ENCODE measurements at regions not wholly inside any gene's neighbourhood (a gene's known extent, or its start where the extent isn't known, plus 50 kb on each side); places are given as distances from the start of the nearest gene placed in this dataset.

DNA sequence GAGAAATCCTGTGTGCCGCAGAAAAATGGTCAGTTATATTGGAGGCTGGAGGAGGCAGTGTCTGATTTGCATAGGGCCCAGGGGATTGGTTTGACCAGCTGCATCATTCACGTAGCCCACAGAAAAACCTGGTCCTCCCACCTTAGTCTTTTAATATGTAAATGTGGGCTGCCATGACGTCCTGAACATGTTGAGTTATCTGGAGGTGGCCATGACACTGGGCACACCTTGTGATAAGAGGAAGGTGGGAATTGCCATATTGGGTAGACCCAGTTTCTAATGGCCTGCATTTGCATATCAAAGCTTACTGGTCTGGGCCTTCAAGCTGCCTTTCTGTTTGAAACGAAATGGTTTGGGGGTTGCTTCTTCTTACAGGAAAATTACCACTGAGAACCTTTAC, 162.2 kb downstream of the AHR start:
- TF ChIP-seq, protein P1, sequence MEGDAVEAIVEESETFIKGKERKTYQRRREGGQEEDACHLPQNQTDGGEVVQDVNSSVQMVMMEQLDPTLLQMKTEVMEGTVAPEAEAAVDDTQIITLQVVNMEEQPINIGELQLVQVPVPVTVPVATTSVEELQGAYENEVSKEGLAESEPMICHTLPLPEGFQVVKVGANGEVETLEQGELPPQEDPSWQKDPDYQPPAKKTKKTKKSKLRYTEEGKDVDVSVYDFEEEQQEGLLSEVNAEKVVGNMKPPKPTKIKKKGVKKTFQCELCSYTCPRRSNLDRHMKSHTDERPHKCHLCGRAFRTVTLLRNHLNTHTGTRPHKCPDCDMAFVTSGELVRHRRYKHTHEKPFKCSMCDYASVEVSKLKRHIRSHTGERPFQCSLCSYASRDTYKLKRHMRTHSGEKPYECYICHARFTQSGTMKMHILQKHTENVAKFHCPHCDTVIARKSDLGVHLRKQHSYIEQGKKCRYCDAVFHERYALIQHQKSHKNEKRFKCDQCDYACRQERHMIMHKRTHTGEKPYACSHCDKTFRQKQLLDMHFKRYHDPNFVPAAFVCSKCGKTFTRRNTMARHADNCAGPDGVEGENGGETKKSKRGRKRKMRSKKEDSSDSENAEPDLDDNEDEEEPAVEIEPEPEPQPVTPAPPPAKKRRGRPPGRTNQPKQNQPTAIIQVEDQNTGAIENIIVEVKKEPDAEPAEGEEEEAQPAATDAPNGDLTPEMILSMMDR (conservative IDR thresholded peaks at IDR 0.05; ENCODE audit: low read depth, low read length) = no peak
- TF ChIP-seq EZH2phosphoT487 (IDR thresholded peaks at IDR 0.05; ENCODE audit: borderline replicate concordance, low read length) = no peak
- TF ChIP-seq EZH2 (IDR thresholded peaks at IDR 0.05; ENCODE audit: low read length, unreplicated experiment) = no peak

Data from PC-3 (cell line).